ENCODE measurements at regions not wholly inside any gene's neighbourhood (a gene's known extent, or its start where the extent isn't known, plus 50 kb on each side); places are given as distances from the start of the nearest gene placed in this dataset.

DNA sequence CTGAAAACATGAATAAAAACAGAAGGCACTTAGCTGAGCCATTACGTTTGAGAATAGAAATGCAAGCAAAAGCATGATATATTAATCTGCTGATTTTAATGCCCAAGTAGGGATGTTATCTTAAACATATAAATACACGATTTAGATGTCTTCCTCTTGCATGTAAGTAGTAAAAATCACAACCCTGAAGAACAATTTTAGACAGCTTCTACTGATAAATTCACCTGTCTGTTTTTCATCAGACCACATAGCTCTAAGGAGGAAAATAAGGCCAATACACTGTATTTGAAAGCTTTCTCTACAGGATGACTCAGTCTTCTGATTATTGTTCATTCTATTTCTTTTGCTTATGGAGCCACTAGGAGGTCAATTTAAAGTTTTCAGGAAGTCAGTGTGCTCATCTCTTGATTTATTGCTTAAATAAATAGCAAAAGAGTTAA, 210.9 kb upstream of the CHRM2 start:
- no peak for DNase-seq (ENCODE audit: low read depth, low spot score)
- no peak for ATAC-seq
- in situ Hi-C loops (cut with HindIII; ENCODE audit: low pct_unique_long_range_greater_than_20kb, low sequenced_read_pairs) (no loop called here), intact Hi-C loops (cut with micrococcal nuclease; ENCODE audit: unreplicated experiment) (no loop called here)
- CTCF ChIA-PET = no interaction called here
- no TSS peak for BruUV-seq (replicated peaks)
- no peak for TF ChIP-seq POLR2AphosphoS5 (IDR thresholded peaks at IDR 0.05; ENCODE audit: low read depth, low read length)
- no peak for TF ChIP-seq CTCF (IDR thresholded peaks at IDR 0.05)
- TF ChIP-seq SIN3A (IDR thresholded peaks at IDR 0.05; ENCODE audit: borderline replicate concordance, insufficient read depth, low read depth, low read length) = no peak
- no peak for TF ChIP-seq TCF7L2 (IDR thresholded peaks at IDR 0.05; ENCODE audit: low read depth, low read length)
- TF ChIP-seq, protein P1, sequence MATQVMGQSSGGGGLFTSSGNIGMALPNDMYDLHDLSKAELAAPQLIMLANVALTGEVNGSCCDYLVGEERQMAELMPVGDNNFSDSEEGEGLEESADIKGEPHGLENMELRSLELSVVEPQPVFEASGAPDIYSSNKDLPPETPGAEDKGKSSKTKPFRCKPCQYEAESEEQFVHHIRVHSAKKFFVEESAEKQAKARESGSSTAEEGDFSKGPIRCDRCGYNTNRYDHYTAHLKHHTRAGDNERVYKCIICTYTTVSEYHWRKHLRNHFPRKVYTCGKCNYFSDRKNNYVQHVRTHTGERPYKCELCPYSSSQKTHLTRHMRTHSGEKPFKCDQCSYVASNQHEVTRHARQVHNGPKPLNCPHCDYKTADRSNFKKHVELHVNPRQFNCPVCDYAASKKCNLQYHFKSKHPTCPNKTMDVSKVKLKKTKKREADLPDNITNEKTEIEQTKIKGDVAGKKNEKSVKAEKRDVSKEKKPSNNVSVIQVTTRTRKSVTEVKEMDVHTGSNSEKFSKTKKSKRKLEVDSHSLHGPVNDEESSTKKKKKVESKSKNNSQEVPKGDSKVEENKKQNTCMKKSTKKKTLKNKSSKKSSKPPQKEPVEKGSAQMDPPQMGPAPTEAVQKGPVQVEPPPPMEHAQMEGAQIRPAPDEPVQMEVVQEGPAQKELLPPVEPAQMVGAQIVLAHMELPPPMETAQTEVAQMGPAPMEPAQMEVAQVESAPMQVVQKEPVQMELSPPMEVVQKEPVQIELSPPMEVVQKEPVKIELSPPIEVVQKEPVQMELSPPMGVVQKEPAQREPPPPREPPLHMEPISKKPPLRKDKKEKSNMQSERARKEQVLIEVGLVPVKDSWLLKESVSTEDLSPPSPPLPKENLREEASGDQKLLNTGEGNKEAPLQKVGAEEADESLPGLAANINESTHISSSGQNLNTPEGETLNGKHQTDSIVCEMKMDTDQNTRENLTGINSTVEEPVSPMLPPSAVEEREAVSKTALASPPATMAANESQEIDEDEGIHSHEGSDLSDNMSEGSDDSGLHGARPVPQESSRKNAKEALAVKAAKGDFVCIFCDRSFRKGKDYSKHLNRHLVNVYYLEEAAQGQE (IDR thresholded peaks at IDR 0.05; ENCODE audit: insufficient read depth in 1 of 2, low read depth in 2 of 2, low read length in 1 of 2) = no peak
- no peak overlapping the region for H3K27ac ChIP-seq (ENCODE audit: low read length)
- POLR2A ChIA-PET = no interaction called here
- H3K36me3 ChIP-seq (ENCODE audit: control insufficient read depth, insufficient read depth, low read length) = no peaks in the 10 kb centered on the region
- H3K9me3 ChIP-seq (ENCODE audit: control insufficient read depth, insufficient read depth, low read depth, low read length) = no peaks in the 10 kb centered on the region
- no peaks in the 10 kb centered on the region for H3K27me3 ChIP-seq (ENCODE audit: control insufficient read depth, insufficient read depth, low read length)
- H3K4me3 ChIP-seq (ENCODE audit: low read depth in 2 of 2, low read length in 2 of 2) = no peak overlapping the region
- no peaks in the 10 kb centered on the region for H3K4me1 ChIP-seq (ENCODE audit: control insufficient read depth, insufficient read depth, low read length)

GRCh38 chr7:136656516-136656915, 211.9 kb upstream of the CHRM2 start:
- ATAC-seq = no peak
- no TSS peak for BruUV-seq (replicated peaks)
- intact Hi-C loops (cut with micrococcal nuclease; ENCODE audit: unreplicated experiment) = no loop called here
- Histone ChIP-seq H3K9me3 (ENCODE audit: control insufficient read depth, insufficient read depth, low read depth, low read length) (no peaks in the 10 kb centered on the region), H3K36me3 (ENCODE audit: control insufficient read depth, insufficient read depth, low read length) (no peaks in the 10 kb centered on the region), H3K27me3 (ENCODE audit: control insufficient read depth, insufficient read depth, low read length) (no peaks in the 10 kb centered on the region), H3K4me1 (ENCODE audit: control insufficient read depth, insufficient read depth, low read length) (no peaks in the 10 kb centered on the region), H3K27ac (ENCODE audit: low read length) (no peak overlapping the region), H3K4me3 (ENCODE audit: low read depth in 2 of 2, low read length in 2 of 2) (no peak overlapping the region)
- no peak for DNase-seq (ENCODE audit: low read depth, low spot score)
- POLR2A ChIA-PET = no interaction called here
- TF ChIP-seq POLR2AphosphoS5 (IDR thresholded peaks at IDR 0.05; ENCODE audit: low read depth, low read length) (no peak), TCF7L2 (IDR thresholded peaks at IDR 0.05; ENCODE audit: low read depth, low read length) (no peak), CTCF (IDR thresholded peaks at IDR 0.05) (no peak), SIN3A (IDR thresholded peaks at IDR 0.05; ENCODE audit: borderline replicate concordance, insufficient read depth, low read depth, low read length) (no peak)
- TF ChIP-seq, protein P1 (IDR thresholded peaks at IDR 0.05; ENCODE audit: insufficient read depth in 1 of 2, low read depth in 2 of 2, low read length in 1 of 2) = no peak
- CTCF ChIA-PET = no interaction called here
- in situ Hi-C loops (cut with HindIII; ENCODE audit: low pct_unique_long_range_greater_than_20kb, low sequenced_read_pairs) = no loop called here

Data from Panc1 (cell line).